GM21526 (cell line): ENCODE measurements at regions not wholly inside any gene's neighbourhood (a gene's known extent, or its start where the extent isn't known, plus 50 kb on each side); places are given as distances from the start of the nearest gene placed in this dataset.

Experiments used
- ATAC-seq: cut with Tn5 transposase; IDR thresholded peaks from one replicate; pipeline ENCODE4 v1.9.1; 2021; ENCODE audit warnings: moderate library complexity; ENCODE audit not compliant: unreplicated experiment, low FRiP score

- ATAC-seq = peak; percentile 100
These were observed 222.0 kb upstream of the PDE10A start for GRCh38 chr6:165884813-165885765.

DNA sequence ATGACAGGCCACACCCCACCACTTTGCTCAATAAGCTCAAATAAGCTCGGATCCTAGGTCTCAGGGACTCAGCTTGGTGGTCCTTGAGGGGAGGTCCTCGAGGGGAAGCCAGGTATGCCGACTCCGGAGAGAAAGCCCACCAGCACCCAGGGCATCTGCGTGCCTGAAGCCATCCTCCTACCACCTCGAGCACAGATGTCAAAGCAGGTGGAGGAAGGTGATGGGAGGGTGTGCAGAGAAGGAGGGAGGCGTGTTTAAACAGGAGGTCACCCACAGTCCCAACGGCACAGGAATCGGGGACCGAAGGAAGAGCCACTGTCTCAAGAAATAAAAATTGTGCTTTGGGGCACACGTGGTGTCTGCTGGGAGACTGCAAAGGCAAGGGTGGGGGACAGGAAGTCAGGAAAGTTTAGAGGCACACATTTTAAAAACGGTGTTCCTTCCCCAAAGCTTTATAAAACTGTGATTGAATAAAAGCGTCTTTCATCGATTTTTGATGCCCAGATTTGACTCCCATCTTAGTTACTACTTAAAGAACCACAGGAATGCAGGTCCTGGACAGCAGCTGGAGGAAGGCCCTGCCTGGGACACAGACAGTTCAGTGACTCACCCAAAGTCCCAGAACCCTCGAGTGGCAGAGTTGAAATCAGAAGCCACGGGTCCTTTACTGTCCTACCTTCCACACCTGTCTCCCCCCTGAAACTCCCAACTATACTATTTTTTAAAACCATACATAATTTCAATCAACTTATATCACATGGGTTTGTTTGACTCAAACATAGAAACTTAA, 221.0 kb upstream of the PDE10A start:
- no peak for ATAC-seq

DNA sequence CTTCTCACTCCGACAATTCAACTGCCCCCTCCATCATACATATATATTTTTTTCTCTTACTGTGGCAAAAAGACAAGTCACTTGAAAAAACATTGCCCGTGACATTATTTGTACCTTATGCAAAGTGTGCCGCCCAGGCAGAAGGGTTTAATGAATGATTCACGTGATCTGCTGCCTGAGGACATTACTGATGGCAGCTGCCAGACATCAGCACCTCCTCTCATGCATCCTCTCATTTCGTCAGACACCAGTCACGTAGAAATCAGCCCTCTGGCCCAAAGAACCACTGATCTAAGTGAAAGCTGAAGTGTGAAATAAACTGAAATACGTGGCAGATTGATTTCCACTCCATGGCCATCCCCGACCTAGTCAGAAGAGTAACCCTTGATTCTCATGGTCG, 218.8 kb upstream of the PDE10A start:
- ATAC-seq = no peak

GRCh38 chr6:165880686-165881085, 217.6 kb upstream of the PDE10A start:
- ATAC-seq = no peak

GRCh38 chr6:165877773-165878172, 214.7 kb upstream of the PDE10A start:
- ATAC-seq = no peak

DNA sequence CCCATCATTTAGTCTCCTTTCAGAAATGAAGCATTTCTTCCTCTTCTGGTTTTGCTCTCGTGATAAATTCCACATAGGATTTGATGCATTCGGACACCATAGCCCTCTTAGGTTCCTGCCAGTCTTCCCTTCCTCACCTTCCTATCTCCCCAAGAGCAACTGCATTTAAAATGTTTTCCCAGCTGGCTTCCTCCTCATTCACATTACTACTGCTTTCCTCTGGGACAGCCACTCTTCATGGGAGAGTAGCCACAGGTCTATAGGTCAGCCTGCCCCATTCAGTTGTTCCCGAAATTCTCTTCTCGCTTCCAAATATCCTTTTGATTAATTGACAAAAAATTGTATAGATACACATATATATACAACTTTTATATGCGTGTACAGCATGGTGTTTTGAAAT, 214.2 kb upstream of the PDE10A start:
- ATAC-seq = no peak

DNA sequence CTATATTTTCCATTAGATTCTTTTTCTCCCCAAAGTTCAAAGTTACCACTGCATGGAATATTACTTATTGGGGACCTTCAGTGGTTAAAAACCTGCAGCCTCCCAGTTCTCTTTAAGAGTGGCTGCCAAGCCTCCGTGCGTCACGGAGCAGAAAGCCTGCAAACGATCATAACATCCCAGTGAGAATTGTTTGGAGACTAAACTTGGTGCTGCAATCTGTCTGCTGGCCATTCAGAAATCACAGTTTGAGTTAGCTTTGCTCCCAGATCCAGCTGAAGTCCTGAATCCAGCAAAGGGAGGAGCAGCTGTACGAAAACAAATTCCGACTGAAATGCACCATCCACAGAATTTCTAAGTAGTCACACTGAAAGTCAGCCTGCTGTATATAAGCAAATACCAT, 213.5 kb upstream of the PDE10A start:
- no peak for ATAC-seq

DNA sequence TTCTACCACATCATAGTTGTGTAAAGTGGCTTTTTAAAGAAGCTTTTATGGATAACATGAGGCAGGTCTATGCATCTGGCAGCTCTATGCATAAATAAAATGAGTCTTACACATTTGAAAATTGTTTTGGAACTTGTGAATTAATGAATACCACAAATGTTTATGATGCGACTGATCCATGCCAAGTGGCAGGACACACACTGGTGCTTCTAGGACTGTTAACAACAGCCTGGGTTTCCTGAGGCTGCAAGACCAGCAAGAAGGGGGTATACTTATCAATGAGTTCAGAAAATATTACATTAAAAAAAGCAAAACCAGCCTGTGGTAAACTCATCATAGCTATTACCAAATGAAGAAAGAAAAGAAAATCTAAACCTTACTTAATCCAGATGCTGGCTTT, 212.9 kb upstream of the PDE10A start:
- no peak for ATAC-seq

DNA sequence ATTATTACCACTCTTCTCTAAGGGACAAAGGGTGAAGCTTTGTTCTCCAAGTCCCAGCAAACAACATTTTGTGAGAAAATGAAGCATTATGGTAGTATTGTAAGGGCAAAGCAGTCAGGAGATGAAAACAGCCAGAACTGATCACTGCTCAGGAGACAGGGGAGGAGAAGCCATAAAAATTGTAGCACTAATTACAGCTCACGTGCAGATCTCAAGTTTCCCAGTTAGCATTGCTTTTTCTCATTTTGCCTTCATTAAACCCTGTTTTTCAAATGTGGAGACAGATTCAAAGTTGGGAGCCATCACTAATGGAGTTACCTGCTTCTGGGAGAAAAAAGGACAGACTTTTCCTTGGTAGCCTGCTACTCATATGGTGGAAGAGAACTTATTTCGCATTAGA, 210.9 kb upstream of the PDE10A start:
- ATAC-seq = no peak

DNA sequence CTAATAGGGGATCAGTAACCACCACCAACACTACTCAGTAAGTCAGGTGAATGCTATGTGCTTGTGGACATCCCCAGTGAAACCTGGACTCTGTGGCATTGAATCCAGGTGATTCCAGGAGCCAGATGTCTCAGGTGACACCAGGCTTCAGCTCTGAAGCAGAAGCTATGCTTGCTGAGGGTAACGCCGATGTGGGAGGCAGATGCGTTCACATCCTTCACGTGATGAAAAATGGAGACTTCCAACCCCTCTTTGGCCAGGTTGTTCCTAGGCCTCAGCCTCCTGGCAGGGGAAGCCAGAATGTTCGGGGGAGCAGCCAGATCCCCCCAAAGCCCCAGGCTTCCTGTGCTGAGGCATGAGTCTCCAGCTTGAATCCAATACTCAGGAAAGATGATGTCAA, 209.8 kb upstream of the PDE10A start:
- no peak for ATAC-seq

DNA sequence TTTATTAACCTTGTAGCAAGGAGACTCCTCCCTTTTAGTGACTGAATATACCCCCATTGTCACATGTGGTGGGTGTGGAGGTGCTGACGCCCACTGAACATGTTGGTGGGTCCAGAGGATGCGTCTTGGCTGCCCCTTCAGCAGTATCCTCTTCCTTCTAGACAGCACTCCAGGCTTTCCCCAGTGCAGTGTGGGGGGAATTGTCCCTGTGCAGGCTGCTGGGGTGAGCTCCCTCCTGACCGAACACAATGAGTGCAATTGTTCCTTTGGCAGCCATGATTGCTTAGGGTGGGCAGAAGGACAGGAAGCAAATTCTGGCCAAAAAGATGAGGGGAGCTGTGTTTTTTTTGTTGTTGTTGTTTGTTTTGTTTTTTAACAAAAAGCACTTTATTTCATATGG, 209.3 kb upstream of the PDE10A start:
- ATAC-seq = no peak

DNA sequence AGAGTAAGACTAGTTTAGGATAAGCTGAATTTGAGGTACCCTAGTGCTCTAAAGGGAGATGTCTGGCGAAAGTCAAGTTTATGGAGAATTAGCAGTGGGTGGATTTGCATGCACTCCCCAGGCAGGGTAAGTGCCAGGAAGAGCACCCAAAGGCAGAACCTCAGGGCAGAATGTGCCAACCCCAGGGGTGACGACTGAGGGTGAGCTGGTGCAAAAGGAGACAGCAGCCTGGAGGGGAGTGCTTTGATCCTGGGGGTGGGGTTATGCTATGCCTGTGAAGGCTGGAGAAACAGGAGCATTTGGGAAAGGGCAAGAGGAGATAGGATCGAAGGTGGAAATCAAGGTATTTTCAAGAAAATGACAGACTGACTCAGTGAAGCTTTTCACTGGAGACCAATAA, 208.5 kb upstream of the PDE10A start:
- no peak for ATAC-seq

DNA sequence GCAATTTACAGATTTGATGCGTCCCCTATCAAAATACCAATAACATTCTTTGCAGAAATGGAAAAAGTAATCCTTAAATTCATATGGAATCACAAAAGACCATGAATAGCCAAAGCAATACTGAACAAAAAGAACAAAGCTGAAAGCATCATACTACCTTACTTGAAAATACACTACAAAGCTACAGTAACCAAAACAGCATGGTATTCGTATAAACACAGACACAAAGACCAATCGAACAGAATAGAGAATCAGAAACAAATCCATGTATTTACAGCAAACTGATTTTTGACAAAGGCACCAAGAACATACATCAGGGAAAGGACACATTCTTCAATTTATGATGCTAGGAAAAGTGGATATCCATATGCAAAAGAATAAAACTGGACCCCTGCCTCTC, 206.5 kb upstream of the PDE10A start:
- no peak for ATAC-seq

DNA sequence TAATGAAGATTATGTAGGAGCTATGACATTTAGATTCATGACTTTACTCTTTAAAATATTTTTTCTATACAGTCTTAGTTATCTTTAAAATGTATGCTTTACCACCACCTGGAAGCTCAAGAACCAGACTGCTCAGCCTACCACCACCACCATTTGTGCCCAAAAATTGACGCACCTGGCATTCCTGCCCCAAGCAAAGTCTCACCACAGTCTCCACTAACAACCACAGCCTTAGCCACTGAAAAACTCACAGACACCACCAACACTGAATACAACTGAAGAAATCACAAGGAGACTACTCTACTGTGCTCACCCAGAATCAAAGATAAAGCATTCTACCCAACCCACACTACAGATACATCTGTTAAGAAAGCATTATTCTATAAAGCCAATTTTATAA, 201.9 kb upstream of the PDE10A start:
- ATAC-seq = no peak

GRCh38 chr6:165864218-165864617, 201.2 kb upstream of the PDE10A start:
- no peak for ATAC-seq

- ATAC-seq = no peak
These were observed 200.8 kb upstream of the PDE10A start for GRCh38 chr6:165863801-165864200.

- ATAC-seq = no peak
These were observed 199.8 kb upstream of the PDE10A start for GRCh38 chr6:165862813-165863212.

DNA sequence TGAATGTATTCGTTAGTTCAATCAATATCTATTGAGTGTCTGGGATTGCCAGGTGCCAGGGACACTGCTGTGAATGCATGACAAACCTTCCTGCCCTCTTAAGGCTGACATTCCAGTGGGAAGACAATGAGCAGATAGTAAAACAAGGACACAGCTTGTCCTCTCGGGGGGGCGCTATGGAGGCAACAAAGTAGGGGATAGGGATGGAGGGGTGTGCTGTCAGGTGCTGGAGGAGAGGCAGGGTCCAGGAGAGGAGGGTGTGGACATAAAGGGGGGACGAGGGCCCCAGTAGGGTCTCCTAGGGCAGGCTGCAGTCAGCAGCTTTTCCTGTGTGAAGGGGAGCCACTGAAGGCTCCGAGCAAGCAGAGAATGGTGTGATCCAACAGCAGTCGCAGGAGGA, 198.2 kb upstream of the PDE10A start:
- no peak for ATAC-seq

- ATAC-seq = no peak
These were observed 195.5 kb upstream of the PDE10A start for GRCh38 chr6:165858586-165858985.

- no peak for ATAC-seq
These were observed 192.8 kb upstream of the PDE10A start for GRCh38 chr6:165855856-165856255.

DNA sequence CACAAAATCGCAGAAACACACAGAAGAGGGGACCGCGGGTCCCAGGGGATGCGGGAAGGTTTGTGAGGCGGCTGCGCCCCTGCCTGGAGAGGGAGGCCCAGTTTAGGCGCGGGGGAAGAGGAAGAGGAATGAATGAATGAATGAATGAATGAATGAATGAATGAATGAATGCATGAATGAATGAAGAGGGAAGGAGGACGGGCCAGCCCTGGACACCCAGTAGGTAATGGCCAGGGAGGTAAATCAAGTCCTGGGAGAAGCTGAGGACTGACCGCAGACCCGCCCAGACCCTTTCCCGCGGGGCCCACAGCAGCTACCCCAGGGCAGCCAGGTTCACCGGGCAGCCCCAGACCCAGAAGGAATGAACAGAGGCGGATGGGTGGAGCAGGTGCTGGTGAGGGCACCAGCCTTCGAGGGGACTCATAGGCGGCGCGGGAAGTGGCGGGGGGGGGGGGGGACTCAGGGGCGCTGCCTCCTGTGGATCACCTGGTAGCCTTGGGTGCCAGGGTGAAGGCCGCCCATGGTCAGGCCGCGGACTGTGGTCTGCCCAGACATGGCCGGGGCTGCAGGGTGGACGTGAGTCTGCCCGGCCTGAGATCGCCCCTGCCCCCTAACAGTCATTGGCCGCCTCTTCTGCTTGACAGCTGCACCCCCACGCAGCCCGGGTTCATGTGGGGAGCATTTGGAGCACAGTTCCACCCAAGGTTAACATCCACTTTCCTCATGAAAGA, 192.0 kb upstream of the PDE10A start:
- no peak for ATAC-seq
